ENCODE measurements at regions not wholly inside any gene's neighbourhood (a gene's known extent, or its start where the extent isn't known, plus 50 kb on each side); places are given as distances from the start of the nearest gene placed in this dataset.

GRCh38 chr5:142411103-142411502 lies 86.3 kb upstream of the SPRY4 start:
- no peak for DNase-seq
- Histone ChIP-seq H3K4me3 (no peak overlapping the region), H3K27ac (no peak overlapping the region), H3K36me3 (no peaks in the 10 kb centered on the region), H3K27me3 (no peaks in the 10 kb centered on the region), H3K4me1 (no peaks in the 10 kb centered on the region), H3K9me3 (no peaks in the 10 kb centered on the region)
- intact Hi-C loops (cut with DNase I; ENCODE audit: low total_unique reads) = no loop called here
- TF ChIP-seq POLR2A (IDR thresholded peaks at IDR 0.05) (no peak), CTCF (IDR thresholded peaks at IDR 0.05) (no peak)

- Histone ChIP-seq H3K9me3 (no peaks in the 10 kb centered on the region), H3K36me3 (no peaks in the 10 kb centered on the region), H3K27ac (no peak overlapping the region), H3K4me1 (no peaks in the 10 kb centered on the region), H3K4me3 (no peak overlapping the region), H3K27me3 (no peaks in the 10 kb centered on the region)
- TF ChIP-seq POLR2A (IDR thresholded peaks at IDR 0.05) (no peak), CTCF (IDR thresholded peaks at IDR 0.05) (no peak)
- intact Hi-C loops (cut with DNase I; ENCODE audit: low total_unique reads) = no loop called here
- DNase-seq = no peak
Observed at GRCh38 chr5:142408981-142409481, 84.2 kb upstream of the SPRY4 start.

- no peak overlapping the region for H3K4me3 ChIP-seq
- no peak for DNase-seq
- H3K36me3 ChIP-seq = no peaks in the 10 kb centered on the region
- H3K9me3 ChIP-seq = no peaks in the 10 kb centered on the region
- H3K4me1 ChIP-seq = no peaks in the 10 kb centered on the region
- no peak for TF ChIP-seq POLR2A (IDR thresholded peaks at IDR 0.05)
- TF ChIP-seq CTCF (IDR thresholded peaks at IDR 0.05) = no peak
- no peaks in the 10 kb centered on the region for H3K27me3 ChIP-seq
- intact Hi-C loops (cut with DNase I; ENCODE audit: low total_unique reads) = no loop called here
- H3K27ac ChIP-seq = no peak overlapping the region
Observed at GRCh38 chr5:142408536-142408935, 83.7 kb upstream of the SPRY4 start.

- H3K4me3 ChIP-seq = no peak overlapping the region
- no peaks in the 10 kb centered on the region for H3K36me3 ChIP-seq
- intact Hi-C loops (cut with DNase I; ENCODE audit: low total_unique reads) = no loop called here
- TF ChIP-seq CTCF (IDR thresholded peaks at IDR 0.05) = no peak
- TF ChIP-seq POLR2A (IDR thresholded peaks at IDR 0.05) = no peak
- no peak overlapping the region for H3K27ac ChIP-seq
- no peaks in the 10 kb centered on the region for H3K4me1 ChIP-seq
- H3K27me3 ChIP-seq = no peaks in the 10 kb centered on the region
- DNase-seq = no peak
- H3K9me3 ChIP-seq = no peaks in the 10 kb centered on the region
Observed at GRCh38 chr5:142405814-142406395, 81.1 kb upstream of the SPRY4 start.

GRCh38 chr5:142405023-142405422 lies 80.2 kb upstream of the SPRY4 start:
- H3K27ac ChIP-seq = no peak overlapping the region
- intact Hi-C loops (cut with DNase I; ENCODE audit: low total_unique reads) = no loop called here

More at GRCh38 chr5:142405023-142405422, 80.2 kb upstream of the SPRY4 start:
- Histone ChIP-seq H3K4me3 (no peak overlapping the region), H3K36me3 (no peaks in the 10 kb centered on the region), H3K4me1 (no peaks in the 10 kb centered on the region), H3K9me3 (no peaks in the 10 kb centered on the region), H3K27me3 (no peaks in the 10 kb centered on the region)
- no peak for TF ChIP-seq POLR2A (IDR thresholded peaks at IDR 0.05)
- TF ChIP-seq CTCF (IDR thresholded peaks at IDR 0.05) = no peak
- no peak for DNase-seq
